GM21576 (cell line): ENCODE measurements at regions not wholly inside any gene's neighbourhood (a gene's known extent, or its start where the extent isn't known, plus 50 kb on each side); places are given as distances from the start of the nearest gene placed in this dataset.

Experiments
- ATAC-seq: cut with Tn5 transposase; IDR thresholded peaks from one replicate; pipeline ENCODE4 v1.9.1; 2021; ENCODE audit warnings: mild to moderate bottlenecking, moderate library complexity; ENCODE audit not compliant: unreplicated experiment

- no peak for ATAC-seq
Measured at GRCh38 chr12:31868965-31869364, 90.2 kb upstream of the RESF1 start.

GRCh38 chr12:31867292-31867691, 91.9 kb upstream of the RESF1 start:
- ATAC-seq = no peak

- ATAC-seq = no peak
Measured at GRCh38 chr12:31866523-31866922, 92.7 kb upstream of the RESF1 start.

GRCh38 chr12:31865023-31865422, 94.2 kb upstream of the RESF1 start:
- ATAC-seq = no peak

- no peak for ATAC-seq
Measured at GRCh38 chr12:31861360-31861759, 97.9 kb upstream of the RESF1 start.

GRCh38 chr12:31860401-31860800, 98.8 kb upstream of the RESF1 start:
- no peak for ATAC-seq

GRCh38 chr12:31859232-31859977, 99.8 kb upstream of the RESF1 start:
- ATAC-seq = no peak

- ATAC-seq = no peak
Measured at GRCh38 chr12:31855427-31855826, 103.8 kb upstream of the RESF1 start.

- no peak for ATAC-seq
Measured at GRCh38 chr12:31853977-31854376, 105.2 kb upstream of the RESF1 start.

GRCh38 chr12:31853520-31853919, 105.7 kb upstream of the RESF1 start:
- ATAC-seq = no peak

GRCh38 chr12:31850268-31850667, 108.9 kb upstream of the RESF1 start:
- no peak for ATAC-seq

GRCh38 chr12:31849090-31849687, 110.0 kb upstream of the RESF1 start:
- no peak for ATAC-seq

- no peak for ATAC-seq
Measured at GRCh38 chr12:31846405-31846804, 112.8 kb upstream of the RESF1 start.

GRCh38 chr12:31845613-31846322, 113.4 kb upstream of the RESF1 start:
- no peak for ATAC-seq

GRCh38 chr12:31843398-31844095, 114.7 kb upstream of the AMN1 start:
- no peak for ATAC-seq

- ATAC-seq = no peak
Measured at GRCh38 chr12:31837913-31838312, 109.1 kb upstream of the AMN1 start.

- ATAC-seq = no peak
Measured at GRCh38 chr12:31835276-31835882, 106.6 kb upstream of the AMN1 start.

- no peak for ATAC-seq
Measured at GRCh38 chr12:31834150-31834549, 105.3 kb upstream of the AMN1 start.

GRCh38 chr12:31832740-31833729, 104.2 kb upstream of the AMN1 start:
- peak; percentile 67 for ATAC-seq

- no peak for ATAC-seq
Measured at GRCh38 chr12:31828071-31828470, 99.2 kb upstream of the AMN1 start.
